SK-N-SH (cell line): ENCODE measurements at regions not wholly inside any gene's neighbourhood (a gene's known extent, or its start where the extent isn't known, plus 50 kb on each side); places are given as distances from the start of the nearest gene placed in this dataset.

Source experiments
- CTCF ChIA-PET: fragments of 300-600, 350-600 bp; formaldehyde crosslinking; extraction: SDS; loops from one replicate; lab custom pipeline; 2021; lab: Yijun Ruan, JAX
- POLR2A ChIA-PET: fragments of 350-600 bp; sonication (Branson Sonifier 250); formaldehyde crosslinking; extraction: SDS; loops from one replicate; lab custom pipeline; 2020; ENCODE audit warnings: antibody characterized with exemption, inconsistent platforms; lab: Yijun Ruan, JAX
- DNase-seq: peaks from one replicate; pipeline ENCODE4 v3.0.0; 2012
- H2AFZ ChIP-seq: fragments of 200-600 bp; sonication (generic); 2 replicates; pipeline ENCODE4 v1.8.1; 2016; ENCODE audit warnings: antibody characterized with exemption, mild to moderate bottlenecking, low read depth
- H3F3A ChIP-seq: fragments of 200-600 bp; sonication (generic); replicated peaks from 2 replicates; pipeline ENCODE3; 2016; ENCODE audit warnings: antibody characterized with exemption, mild to moderate bottlenecking; ENCODE audit not compliant: insufficient read depth
- H3K27ac ChIP-seq, 2 experiments: fragments of 200-500 bp in 1 of 2; fragments of 200-600 bp in 1 of 2; sonication (Bioruptor generic) in 1 of 2; sonication (generic), shearing (Covaris generic) in 1 of 2; 2 replicates each; pipeline versions ENCODE4 v1.5.1 to v1.6.1; 2014 to 2016; ENCODE audit warnings: low read depth in 2 of 2, inconsistent platforms in 1 of 2, low read length in 1 of 2, mild to moderate bottlenecking in 1 of 2, mixed read lengths in 1 of 2
- H3K27me3 ChIP-seq: fragments of 200-600 bp; sonication (generic), shearing (Covaris generic); 2 replicates; pipeline ENCODE4 v1.6.1; 2016; ENCODE audit warnings: mixed run types; ENCODE audit not compliant: insufficient read depth
- H3K36me3 ChIP-seq, 2 experiments: fragments of 200-500 bp in 1 of 2; fragments of 200-600 bp in 1 of 2; sonication (Bioruptor generic) in 1 of 2; sonication (generic) in 1 of 2; replicated peaks in 1 of 2; 2 replicates each; pipeline versions ENCODE3 to v1.5.1; 2014 to 2016; ENCODE audit warnings: low read length in 1 of 2, mild to moderate bottlenecking in 1 of 2; ENCODE audit not compliant: insufficient read depth in 2 of 2, control insufficient read depth in 1 of 2
- H3K4me1 ChIP-seq, 2 experiments: fragments of 200-500 bp in 1 of 2; fragments of 200-600 bp in 1 of 2; sonication (Bioruptor generic) in 1 of 2; sonication (generic), shearing (Covaris generic) in 1 of 2; 2 replicates each; pipeline versions ENCODE4 v1.5.1 to v1.6.1; 2014 to 2016; ENCODE audit warnings: low read depth in 1 of 2, low read length in 1 of 2, mixed run types in 1 of 2; ENCODE audit not compliant: insufficient read depth in 2 of 2, control insufficient read depth in 1 of 2
- H3K4me2 ChIP-seq: fragments of 200-600 bp; sonication (generic), shearing (Covaris generic); 2 replicates; pipeline ENCODE4 v1.6.1; 2017; ENCODE audit warnings: mixed run types
- H3K4me3 ChIP-seq, 2 experiments: fragments of 200-500 bp in 1 of 2; fragments of 200-600 bp in 1 of 2; sonication (Bioruptor generic) in 1 of 2; sonication (generic), shearing (Covaris generic) in 1 of 2; 2 replicates each; pipeline versions ENCODE4 v1.5.1 to v1.8.1; 2014 to 2016; ENCODE audit warnings: low read depth in 2 of 2, inconsistent platforms in 1 of 2, low read length in 1 of 2, mild to moderate bottlenecking in 1 of 2, mixed read lengths in 1 of 2, moderate library complexity in 1 of 2
- H3K79me2 ChIP-seq: fragments of 200-600 bp; sonication (generic); 2 replicates; pipeline ENCODE4 v1.8.1; 2017; ENCODE audit warnings: mild to moderate bottlenecking; ENCODE audit not compliant: insufficient read depth
- H3K9ac ChIP-seq: fragments of 200-600 bp; sonication (generic); 2 replicates; pipeline ENCODE4 v1.6.1; 2017; ENCODE audit warnings: mixed run types
- H3K9me2 ChIP-seq: fragments of 200-600 bp; sonication (generic); 2 replicates; pipeline ENCODE4 v1.6.1; 2017; ENCODE audit warnings: mixed run types
- H3K9me3 ChIP-seq: fragments of 200-600 bp; sonication (generic); 2 replicates; pipeline ENCODE4 v1.6.1; 2017; ENCODE audit warnings: mixed run types, mild to moderate bottlenecking, moderate library complexity
- H4K20me1 ChIP-seq: fragments of 200-600 bp; sonication (generic); 2 replicates; pipeline ENCODE4 v1.6.1; 2017; ENCODE audit warnings: mild to moderate bottlenecking, mixed run types; ENCODE audit not compliant: insufficient read depth
- ELF1 ChIP-seq: IDR thresholded peaks from 2 replicates; pipeline ENCODE4 v1.4.0; 2012
- EZH2phosphoT487 ChIP-seq: fragments of 200-600 bp; sonication (generic); IDR thresholded peaks from 2 replicates; pipeline ENCODE4 v1.6.1; 2017; ENCODE audit warnings: low read depth, mixed run types, mild to moderate bottlenecking, antibody characterized with exemption, moderate library complexity, borderline replicate concordance
- MXI1 ChIP-seq: IDR thresholded peaks from 2 replicates; pipeline ENCODE4 v1.6.1; 2012; ENCODE audit warnings: mild to moderate bottlenecking, low read depth, low read length, improper control_type of control experiment
- NFIC ChIP-seq: IDR thresholded peaks from 2 replicates; pipeline ENCODE4 v1.4.0; 2012; ENCODE audit warnings: borderline replicate concordance
- NRF1 ChIP-seq: IDR thresholded peaks from 2 replicates; pipeline ENCODE4 v1.6.1; 2012; ENCODE audit warnings: low read depth, mild to moderate bottlenecking, low read length
- PBX3 ChIP-seq: IDR thresholded peaks from 2 replicates; pipeline ENCODE4; 2012
- RAD21 ChIP-seq: IDR thresholded peaks from 2 replicates; pipeline ENCODE4 v1.6.1; 2012; ENCODE audit warnings: mild to moderate bottlenecking, low read length
- RFX5 ChIP-seq: IDR thresholded peaks from 2 replicates; pipeline ENCODE4 v1.6.1; 2012; ENCODE audit warnings: mild to moderate bottlenecking, improper control_type of control experiment, low read length
- USF2 ChIP-seq: fragments of 150-350 bp; IDR thresholded peaks from 2 replicates; pipeline ENCODE4 v1.6.1; 2017; ENCODE audit warnings: antibody characterized with exemption, low read length, low read depth, borderline replicate concordance
- WGBS: methylation state at CpG from one replicate; pipeline ENCODE4 v1.1.6; 2017; ENCODE audit warnings: low lambda C conversion rate; 5-methylcytosine and 5-hydroxymethylcytosine counted together

GRCh38 chr2:147460155-147460554, 384.7 kb upstream of the ACVR2A start:
- Histone ChIP-seq H3K79me2 (no peaks in the 10 kb centered on the region), H3K27ac (no peak overlapping the region), H3K27me3 (no peaks in the 10 kb centered on the region), H2AFZ (no peak overlapping the region), H3K4me3 (no peak overlapping the region), H3K9me3 (no peaks in the 10 kb centered on the region), H3K4me1 (no peaks in the 10 kb centered on the region), H3F3A (no peaks in the 10 kb centered on the region), H3K36me3 (no peaks in the 10 kb centered on the region), H3K9me2 (no peaks in the 10 kb centered on the region), H3K4me2 (no peak overlapping the region), H3K9ac (no peak overlapping the region), H4K20me1 (no peaks in the 10 kb centered on the region)
- 0% methylated on average over 1 of the region's 1 CpG for WGBS
- CTCF ChIA-PET: no interaction called here
- no peak for DNase-seq
- POLR2A ChIA-PET: no interaction called here
- no peak for TF ChIP-seq NFIC
- TF ChIP-seq NRF1: no peak
- TF ChIP-seq MXI1: no peak
- no peak for TF ChIP-seq PBX3
- no peak for TF ChIP-seq ELF1
- no peak for TF ChIP-seq RFX5
- no peak for TF ChIP-seq EZH2phosphoT487
- TF ChIP-seq USF2: no peak
- no peak for TF ChIP-seq RAD21

GRCh38 chr2:147456779-147457178, 388.1 kb upstream of the ACVR2A start:
- no peak overlapping the region for H3K4me3 ChIP-seq
- no peaks in the 10 kb centered on the region for H4K20me1 ChIP-seq
- no peaks in the 10 kb centered on the region for H3K27me3 ChIP-seq
- H3K9me2 ChIP-seq: no peaks in the 10 kb centered on the region
- H3K9ac ChIP-seq: no peak overlapping the region
- DNase-seq: no peak
- no peaks in the 10 kb centered on the region for H3K9me3 ChIP-seq
- TF ChIP-seq PBX3: no peak
- H3K79me2 ChIP-seq: no peaks in the 10 kb centered on the region
- H3K36me3 ChIP-seq: no peaks in the 10 kb centered on the region
- no peak overlapping the region for H2AFZ ChIP-seq
- no peak overlapping the region for H3K4me2 ChIP-seq
- ChIA-PET POLR2A (no interaction called here), CTCF (no interaction called here)
- no peak overlapping the region for H3K27ac ChIP-seq
- WGBS: 0% methylated on average over 2 of the region's 2 CpGs
- no peaks in the 10 kb centered on the region; a peak in 1 of 4 replicates for H3K4me1 ChIP-seq
- H3F3A ChIP-seq: no peaks in the 10 kb centered on the region
